HEK293T (cell line): ENCODE measurements at regions not wholly inside any gene's neighbourhood (a gene's known extent, or its start where the extent isn't known, plus 50 kb on each side); places are given as distances from the start of the nearest gene placed in this dataset.

ENCODE experiments used
- CTCF ChIA-PET: fragments of 350-600 bp; formaldehyde crosslinking; extraction: SDS; loops from one replicate; lab custom pipeline; 2021; ENCODE audit warnings: antibody characterized with exemption, inconsistent platforms; lab: Yijun Ruan, JAX
- POLR2A ChIA-PET: fragments of 350-600 bp; formaldehyde crosslinking; extraction: SDS; loops from one replicate; lab custom pipeline; 2020; ENCODE audit warnings: antibody characterized with exemption, inconsistent platforms; lab: Yijun Ruan, JAX
- DNase-seq: peaks from one replicate; pipeline ENCODE4 v3.0.0; 2012; ENCODE audit warnings: mixed read lengths; ENCODE audit errors: extremely low spot score
- ARNT ChIP-seq: fragments of 450-650 bp; IDR thresholded peaks from 2 replicates; pipeline ENCODE4 v1.6.1; 2017; ENCODE audit warnings: mild to moderate bottlenecking
- BHLHE40 ChIP-seq: fragments of 450-650 bp; IDR thresholded peaks from 2 replicates; pipeline ENCODE4 v1.6.1; 2016; ENCODE audit warnings: mild to moderate bottlenecking, moderate library complexity, borderline replicate concordance
- CTBP1 ChIP-seq: fragments of 450-650 bp; IDR thresholded peaks from 2 replicates; pipeline ENCODE4 v1.6.1; 2016; ENCODE audit warnings: borderline replicate concordance
- ELF4 ChIP-seq: fragments of 450-650 bp; IDR thresholded peaks from 2 replicates; pipeline ENCODE4 v1.6.1; 2017; ENCODE audit warnings: antibody characterized with exemption
- FOXA1 ChIP-seq: fragments of 450-650 bp; IDR thresholded peaks from 2 replicates; pipeline ENCODE4 v1.6.1; 2016; ENCODE audit warnings: mild to moderate bottlenecking
- FOXK2 ChIP-seq: fragments of 450-650 bp; IDR thresholded peaks from 2 replicates; pipeline ENCODE4 v1.6.1; 2016; ENCODE audit warnings: mild to moderate bottlenecking
- FOXM1 ChIP-seq: fragments of 450-650 bp; IDR thresholded peaks from 2 replicates; pipeline ENCODE4 v1.6.1; 2017; ENCODE audit warnings: mild to moderate bottlenecking, borderline replicate concordance
- HDGF ChIP-seq: fragments of 450-650 bp; IDR thresholded peaks from 2 replicates; pipeline ENCODE4 v1.6.1; 2017; ENCODE audit warnings: antibody characterized with exemption, borderline replicate concordance
- L3MBTL2 ChIP-seq: fragments of 450-650 bp; conservative IDR thresholded peaks from 2 replicates; pipeline ENCODE4 v1.6.1; 2016; ENCODE audit warnings: mild to moderate bottlenecking
- LEF1 ChIP-seq: fragments of 450-650 bp; IDR thresholded peaks from 2 replicates; pipeline ENCODE4 v1.6.1; 2017; ENCODE audit warnings: mild to moderate bottlenecking, borderline replicate concordance
- NFRKB ChIP-seq: fragments of 450-650 bp; IDR thresholded peaks from 2 replicates; pipeline ENCODE4 v1.6.1; 2016; ENCODE audit warnings: mild to moderate bottlenecking, moderate library complexity
- SP1 ChIP-seq: fragments of 450-650 bp; IDR thresholded peaks from 2 replicates; pipeline ENCODE4 v1.6.1; 2017
- SUZ12 ChIP-seq: fragments of 450-650 bp; IDR thresholded peaks from 2 replicates; pipeline ENCODE4 v1.6.1; 2016; ENCODE audit warnings: mild to moderate bottlenecking
- TARDBP ChIP-seq: fragments of 450-650 bp; IDR thresholded peaks from 2 replicates; pipeline ENCODE4 v1.6.1; 2016
- ZNF384 ChIP-seq: fragments of 450-650 bp; IDR thresholded peaks from 2 replicates; pipeline ENCODE4 v1.6.1; 2016
- TF ChIP-seq, protein P1 (sequence below): fragments of 450-650 bp; IDR thresholded peaks from 2 replicates; pipeline ENCODE4 v1.6.1; 2016

- ChIA-PET POLR2A (no interaction called here), CTCF (interaction anchor here (0.6 to 0.7 kb wide), 2 partner anchors 13 to 180 kb away, joined by 3 read pairs; no protein-coding TSS in a partner anchor)
- DNase-seq, result no peak
- no peak for TF ChIP-seq FOXA1
- no peak for TF ChIP-seq SP1
- TF ChIP-seq SUZ12, result no peak
- no peak for TF ChIP-seq L3MBTL2
- no peak for TF ChIP-seq NFRKB
- TF ChIP-seq HDGF, result no peak
- no peak for TF ChIP-seq TARDBP
- no peak for TF ChIP-seq CTBP1
- no peak for TF ChIP-seq FOXK2
- TF ChIP-seq LEF1, result no peak
- no peak for TF ChIP-seq ZNF384
- no peak for TF ChIP-seq FOXM1
- TF ChIP-seq BHLHE40, result no peak
- TF ChIP-seq, protein P1, sequence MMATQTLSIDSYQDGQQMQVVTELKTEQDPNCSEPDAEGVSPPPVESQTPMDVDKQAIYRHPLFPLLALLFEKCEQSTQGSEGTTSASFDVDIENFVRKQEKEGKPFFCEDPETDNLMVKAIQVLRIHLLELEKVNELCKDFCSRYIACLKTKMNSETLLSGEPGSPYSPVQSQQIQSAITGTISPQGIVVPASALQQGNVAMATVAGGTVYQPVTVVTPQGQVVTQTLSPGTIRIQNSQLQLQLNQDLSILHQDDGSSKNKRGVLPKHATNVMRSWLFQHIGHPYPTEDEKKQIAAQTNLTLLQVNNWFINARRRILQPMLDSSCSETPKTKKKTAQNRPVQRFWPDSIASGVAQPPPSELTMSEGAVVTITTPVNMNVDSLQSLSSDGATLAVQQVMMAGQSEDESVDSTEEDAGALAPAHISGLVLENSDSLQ, result no peak
These were observed 285.8 kb upstream of the RASA1 start for GRCh38 chr5:86981898-86982297.

GRCh38 chr5:86983208-86983607, 284.5 kb upstream of the RASA1 start:
- POLR2A ChIA-PET, result no interaction called here
- TF ChIP-seq TARDBP, result no peak
- no peak for TF ChIP-seq L3MBTL2
- no peak for TF ChIP-seq LEF1
- no peak for TF ChIP-seq FOXK2
- no peak for TF ChIP-seq SUZ12
- TF ChIP-seq CTBP1, result no peak
- no peak for TF ChIP-seq NFRKB
- TF ChIP-seq ARNT, result no peak
- TF ChIP-seq FOXM1, result no peak
- no peak for TF ChIP-seq ZNF384
- no peak for TF ChIP-seq SP1
- TF ChIP-seq, protein P1, result no peak
- no peak for TF ChIP-seq ELF4
- TF ChIP-seq HDGF, result no peak
- no peak for DNase-seq
- CTCF ChIA-PET, result interaction anchor here (0.6 kb wide), 1 partner anchor 238 kb away, joined by 3 read pairs; no protein-coding TSS in a partner anchor

GRCh38 chr5:86986837-86987236, 280.8 kb upstream of the RASA1 start:
- CTCF ChIA-PET, result no interaction called here
- no peak for DNase-seq
- TF ChIP-seq SP1, result no peak
- no peak for TF ChIP-seq CTBP1
- no peak for TF ChIP-seq LEF1
- no peak for TF ChIP-seq BHLHE40
- POLR2A ChIA-PET, result no interaction called here

DNA sequence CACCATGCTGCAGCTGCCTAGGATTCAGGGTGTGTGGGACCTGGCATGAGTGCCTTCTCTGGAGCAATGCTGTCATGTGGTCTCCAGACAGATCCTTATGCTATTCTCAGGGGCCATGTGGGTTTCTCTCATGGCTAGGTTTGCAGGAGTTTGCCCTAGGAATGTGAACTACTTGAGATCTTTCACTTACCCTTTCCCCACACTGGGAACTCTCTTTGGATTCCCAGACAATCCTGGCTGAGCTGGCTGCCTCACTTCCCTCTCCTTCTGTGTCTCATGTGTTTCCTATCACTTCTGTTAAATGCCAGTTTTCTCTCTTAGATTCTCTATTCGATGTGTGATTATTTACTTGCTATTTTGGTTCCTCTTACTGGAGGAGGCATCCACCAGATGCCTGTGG, 270.2 kb upstream of the RASA1 start:
- CTCF ChIA-PET, result no interaction called here
- DNase-seq, result no peak
- POLR2A ChIA-PET, result no interaction called here
- no peak for TF ChIP-seq LEF1
- TF ChIP-seq, protein P1, result no peak
- no peak for TF ChIP-seq NFRKB
- TF ChIP-seq ARNT, result no peak
- TF ChIP-seq FOXA1, result no peak
- no peak for TF ChIP-seq HDGF
- no peak for TF ChIP-seq FOXK2
- TF ChIP-seq FOXM1, result no peak
- no peak for TF ChIP-seq ZNF384
- no peak for TF ChIP-seq L3MBTL2
- TF ChIP-seq ELF4, result no peak
- TF ChIP-seq TARDBP, result no peak
- no peak for TF ChIP-seq BHLHE40
- no peak for TF ChIP-seq SP1
- TF ChIP-seq CTBP1, result no peak
- TF ChIP-seq SUZ12, result no peak

DNA sequence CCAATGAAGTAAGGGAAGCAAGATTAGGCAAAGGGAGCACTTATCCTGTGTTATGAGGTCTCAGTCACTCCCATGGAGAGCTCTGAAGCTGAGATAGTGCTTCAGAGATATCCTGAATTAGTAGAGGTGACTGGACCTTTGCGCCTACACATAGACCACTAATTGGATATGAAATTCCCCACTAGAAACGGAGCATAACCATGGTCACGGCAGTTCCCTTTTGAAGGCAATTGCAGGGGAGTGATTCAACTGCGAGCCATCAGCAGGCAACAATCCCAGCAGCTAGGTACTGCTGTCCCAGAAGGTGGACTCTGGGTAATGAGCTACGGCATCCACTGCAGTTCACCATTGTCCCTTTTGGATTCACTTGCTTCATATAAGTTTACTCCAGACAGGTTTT, 267.7 kb upstream of the RASA1 start:
- POLR2A ChIA-PET, result no interaction called here
- no peak for DNase-seq
- CTCF ChIA-PET, result no interaction called here

GRCh38 chr5:87002485-87002884, 265.2 kb upstream of the RASA1 start:
- no peak for DNase-seq
- TF ChIP-seq ARNT, result no peak
- TF ChIP-seq ELF4, result no peak
- no peak for TF ChIP-seq L3MBTL2
- no peak for TF ChIP-seq BHLHE40
- no peak for TF ChIP-seq FOXK2
- ChIA-PET CTCF (no interaction called here), POLR2A (no interaction called here)

More for the DNA sequence above, 267.7 kb upstream of the RASA1 start:
- no peak for TF ChIP-seq SUZ12
- TF ChIP-seq ZNF384, result no peak
- TF ChIP-seq, protein P1, result no peak
